SJCRH30 (cell line): ENCODE measurements at regions not wholly inside any gene's neighbourhood (a gene's known extent, or its start where the extent isn't known, plus 50 kb on each side); places are given as distances from the start of the nearest gene placed in this dataset.

Experiments used
- DNase-seq, 2 experiments: peaks; one replicate each; pipeline ENCODE4 v3.0.0-alpha.2; 2015 to 2020
- H3K27ac ChIP-seq: fragments of 250-450 bp; sonication (Bioruptor Pico); 2 replicates; pipeline ENCODE4 v1.5.1; 2020; ENCODE audit warnings: mild to moderate bottlenecking, moderate library complexity
- H3K27me3 ChIP-seq: fragments of 250-450 bp; sonication (Bioruptor Pico); 2 replicates; pipeline ENCODE4 v1.5.1; 2020; ENCODE audit warnings: mild to moderate bottlenecking, moderate library complexity
- H3K36me3 ChIP-seq: fragments of 250-450 bp; sonication (Bioruptor Pico); 2 replicates; pipeline ENCODE4 v1.5.1; 2020; ENCODE audit warnings: mild to moderate bottlenecking, moderate library complexity
- H3K4me1 ChIP-seq: fragments of 250-450 bp; sonication (Bioruptor Pico); 2 replicates; pipeline ENCODE4 v1.5.1; 2020; ENCODE audit warnings: mild to moderate bottlenecking, moderate library complexity
- H3K4me3 ChIP-seq: fragments of 250-450 bp; sonication (Bioruptor Pico); 2 replicates; pipeline ENCODE4 v1.5.1; 2020; ENCODE audit warnings: mild to moderate bottlenecking, moderate library complexity
- H3K9me3 ChIP-seq: fragments of 250-450 bp; sonication (Bioruptor Pico); replicated peaks from 2 replicates; pipeline ENCODE4 v1.5.1; 2020; ENCODE audit warnings: mild to moderate bottlenecking, moderate library complexity

DNA sequence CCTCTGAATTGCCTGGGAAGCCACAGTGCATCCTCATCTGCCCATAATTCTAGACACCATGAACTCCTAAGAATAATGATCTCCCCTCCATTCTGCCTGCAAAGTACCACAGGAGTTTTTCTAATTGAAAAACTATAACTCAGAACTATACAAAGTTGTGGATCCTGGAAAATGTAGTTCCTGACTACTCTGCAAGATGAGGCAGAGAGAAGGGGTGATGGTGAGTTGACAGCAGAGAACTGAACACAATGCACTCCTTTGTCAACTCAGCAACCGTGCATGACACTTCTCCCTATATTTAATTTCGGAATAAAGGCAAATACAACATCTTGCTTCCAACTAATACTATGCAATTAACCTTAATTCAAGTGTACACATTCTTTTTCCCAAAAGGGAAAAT, 471.1 kb upstream of the FAM98A start:
- Histone ChIP-seq H3K4me1 (no peaks in the 10 kb centered on the region), H3K27me3 (no peaks in the 10 kb centered on the region), H3K36me3 (no peaks in the 10 kb centered on the region), H3K27ac (no peak overlapping the region), H3K4me3 (no peak overlapping the region), H3K9me3 (0 out of 2 replicates have a peak, but pooled peaks cover 3% of the 10 kb centered on the region)
- DNase-seq: no peak

DNA sequence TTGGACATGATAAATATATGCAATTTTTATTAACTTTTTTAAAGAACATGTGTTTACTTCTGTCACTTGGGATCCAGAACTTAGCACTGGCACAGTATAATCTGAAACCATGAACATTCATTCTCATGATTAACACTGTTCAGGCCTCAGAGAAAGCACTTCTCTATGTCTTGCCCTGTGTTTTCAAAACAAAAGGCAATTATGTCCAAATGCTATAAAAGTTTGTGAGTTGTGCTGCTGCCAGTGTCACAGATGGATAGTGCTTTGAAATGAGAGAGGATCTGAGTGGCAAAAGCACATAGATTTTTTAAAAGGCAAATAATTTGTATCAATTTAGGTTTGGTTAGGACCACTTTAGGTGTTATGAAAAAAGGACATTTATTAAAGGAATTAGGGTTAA, 470.5 kb upstream of the FAM98A start:
- DNase-seq: no peak
- Histone ChIP-seq H3K36me3 (no peaks in the 10 kb centered on the region), H3K4me3 (no peak overlapping the region), H3K9me3 (0 out of 2 replicates have a peak, but pooled peaks cover 3% of the 10 kb centered on the region), H3K27me3 (no peaks in the 10 kb centered on the region), H3K4me1 (no peaks in the 10 kb centered on the region), H3K27ac (no peak overlapping the region)

DNA sequence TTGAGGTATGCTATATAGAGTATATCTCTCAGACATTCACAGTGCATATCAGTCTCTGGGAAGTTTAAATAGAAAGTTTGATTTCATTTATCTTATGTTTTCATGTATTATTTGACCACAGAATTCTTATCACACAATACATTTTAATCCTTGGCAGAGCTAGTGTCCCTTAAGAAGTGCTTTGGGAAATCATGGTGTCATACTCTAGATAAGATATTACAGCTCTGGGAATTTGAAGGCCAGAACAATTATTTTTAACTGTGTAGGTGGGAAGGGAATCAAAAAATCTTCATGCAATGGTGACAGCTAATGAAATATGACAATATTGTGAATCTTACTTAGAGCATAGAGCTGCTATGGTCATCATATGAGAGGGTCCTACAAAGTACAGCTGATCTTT, 451.3 kb upstream of the FAM98A start:
- no peaks in the 10 kb centered on the region for H3K9me3 ChIP-seq

DNA sequence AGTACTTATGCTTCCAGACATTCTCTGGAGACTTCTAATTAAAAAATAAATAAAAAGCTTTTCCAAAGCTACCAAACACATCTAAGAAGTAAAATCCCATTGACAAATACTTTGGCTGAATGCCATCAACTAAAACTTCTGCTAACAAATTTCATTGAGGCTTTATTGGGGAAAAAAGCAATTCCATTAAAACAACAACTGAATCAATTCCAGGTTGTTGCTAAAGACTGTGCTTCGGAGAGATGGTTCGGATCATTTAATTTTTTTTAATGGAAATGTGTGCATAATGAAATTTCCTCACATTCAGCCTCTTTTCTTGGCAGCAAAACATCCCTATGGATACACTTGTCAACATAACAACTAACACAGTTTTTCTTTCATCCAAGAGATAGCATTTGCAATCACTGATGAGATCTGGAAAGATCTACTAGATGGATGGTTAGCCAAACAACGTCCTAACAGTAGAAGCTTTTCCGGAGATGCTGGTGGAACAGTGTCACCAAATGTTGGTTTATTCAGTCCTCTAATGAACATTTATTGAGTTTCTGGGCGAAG, 446.1 kb upstream of the FAM98A start:
- H3K4me1 ChIP-seq: no peaks in the 10 kb centered on the region
- no peaks in the 10 kb centered on the region for H3K36me3 ChIP-seq
- no peak for DNase-seq
- no peak overlapping the region for H3K27ac ChIP-seq
- H3K27me3 ChIP-seq: no peaks in the 10 kb centered on the region; the same call in 1 of the 2 replicates
- no peaks in the 10 kb centered on the region for H3K9me3 ChIP-seq
- no peak overlapping the region for H3K4me3 ChIP-seq

More for the DNA sequence above, 451.3 kb upstream of the FAM98A start:
- no peaks in the 10 kb centered on the region for H3K4me1 ChIP-seq
- H3K36me3 ChIP-seq: no peaks in the 10 kb centered on the region
- no peaks in the 10 kb centered on the region for H3K27me3 ChIP-seq
- no peak for DNase-seq
- H3K27ac ChIP-seq: no peak overlapping the region
- H3K4me3 ChIP-seq: no peak overlapping the region

DNA sequence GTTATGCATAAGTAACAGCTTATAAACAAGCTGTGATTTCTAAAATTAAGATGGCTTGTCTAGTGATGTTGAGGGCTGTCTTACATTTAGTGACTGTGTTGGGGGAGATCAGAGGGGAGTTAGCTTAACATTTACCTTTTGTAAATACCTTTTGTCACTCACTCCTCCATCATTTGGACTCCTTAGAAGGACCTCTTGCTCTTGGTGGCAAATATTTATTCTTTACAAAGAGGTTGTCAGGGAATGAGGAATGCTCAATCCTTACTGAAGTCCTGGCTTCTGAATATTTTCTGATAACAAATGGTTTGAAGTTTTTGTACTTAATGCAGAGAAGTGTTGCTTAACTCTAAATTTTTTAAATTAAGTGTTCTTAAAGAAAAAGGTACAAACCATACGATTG, 438.8 kb upstream of the FAM98A start:
- Histone ChIP-seq H3K27ac (no peak overlapping the region), H3K36me3 (no peaks in the 10 kb centered on the region), H3K4me1 (0 out of 2 replicates have a peak, but pooled peaks cover 3% of the 10 kb centered on the region), H3K9me3 (no peaks in the 10 kb centered on the region), H3K27me3 (no peaks in the 10 kb centered on the region; the same call in 1 of the 2 replicates), H3K4me3 (no peak overlapping the region)
- DNase-seq: no peak

DNA sequence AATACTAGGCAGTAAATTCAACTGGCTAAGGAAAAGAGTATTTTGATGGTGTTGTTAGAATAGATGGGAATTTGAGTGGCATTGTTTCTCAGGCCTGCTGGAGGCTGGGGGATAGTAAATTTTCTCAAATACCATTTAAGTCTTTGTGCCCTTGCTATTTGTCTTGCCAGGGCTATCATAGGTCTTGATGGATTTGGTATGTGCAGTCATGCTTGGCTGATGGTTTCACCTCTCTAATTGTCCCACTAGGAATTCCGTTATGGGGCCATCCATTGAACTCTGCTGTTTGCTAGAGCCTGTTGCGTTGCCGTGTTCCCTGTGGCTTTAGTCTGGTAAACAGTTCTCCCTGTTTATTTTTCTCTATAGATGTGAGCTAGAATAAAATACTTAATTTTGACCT, 438.1 kb upstream of the FAM98A start:
- Histone ChIP-seq H3K4me3 (no peak overlapping the region), H3K4me1 (0 out of 2 replicates have a peak, but pooled peaks cover 3% of the 10 kb centered on the region), H3K27me3 (no peaks in the 10 kb centered on the region; the same call in 1 of the 2 replicates), H3K36me3 (no peaks in the 10 kb centered on the region), H3K27ac (no peak overlapping the region), H3K9me3 (no peaks in the 10 kb centered on the region)
- DNase-seq: no peak

DNA sequence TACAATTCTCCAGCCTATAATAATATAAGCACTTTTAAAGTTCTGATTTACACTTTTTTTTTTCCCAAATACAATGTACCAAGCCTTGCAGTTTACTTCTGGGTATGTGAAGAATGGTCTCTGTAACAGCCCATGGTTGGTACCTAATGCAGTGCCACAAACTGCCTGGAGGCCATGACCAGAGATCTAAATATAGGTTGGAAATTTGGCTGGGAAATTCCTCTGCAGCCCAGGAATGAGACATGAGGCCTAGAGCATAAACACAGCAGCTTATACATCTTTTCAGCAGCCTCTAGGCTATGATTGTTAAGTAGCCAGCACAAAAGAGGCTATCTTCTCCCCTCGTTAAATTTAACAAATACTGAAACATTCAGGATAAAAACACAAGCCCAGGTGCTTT, 432.0 kb upstream of the FAM98A start:
- peak; percentile 11 to 27 for DNase-seq

DNA sequence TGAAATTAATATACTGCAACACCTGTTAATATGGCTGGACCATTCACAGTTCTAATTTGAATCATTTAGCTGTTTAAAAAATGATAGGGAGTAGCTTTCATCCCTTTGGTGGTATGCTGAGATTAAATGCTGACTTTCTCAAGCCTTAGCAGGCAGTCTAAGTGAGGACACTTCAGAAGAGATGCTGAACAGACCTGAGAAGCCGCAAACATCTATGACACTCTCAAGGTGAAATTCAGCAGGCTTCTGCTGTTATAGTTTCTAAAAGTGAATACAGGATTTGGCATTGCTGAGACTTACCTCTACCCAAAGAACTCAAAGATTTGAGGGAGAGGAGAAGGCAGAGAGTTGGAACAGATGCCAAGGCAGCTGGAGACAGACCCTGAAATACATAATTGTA, 431.2 kb upstream of the FAM98A start:
- Histone ChIP-seq H3K4me1 (no peaks in the 10 kb centered on the region; the same call in 1 of the 2 replicates), H3K27ac (no peak overlapping the region), H3K9me3 (no peaks in the 10 kb centered on the region), H3K36me3 (no peaks in the 10 kb centered on the region), H3K4me3 (no peak overlapping the region), H3K27me3 (no peaks in the 10 kb centered on the region)
- DNase-seq: no peak

More for the DNA sequence above, 432.0 kb upstream of the FAM98A start:
- H3K27ac ChIP-seq: no peak overlapping the region
- H3K4me1 ChIP-seq: peaks cover 3% of the 10 kb centered on the region; the same call in 1 of the 2 replicates
- H3K27me3 ChIP-seq: no peaks in the 10 kb centered on the region
- H3K9me3 ChIP-seq: no peaks in the 10 kb centered on the region
- H3K4me3 ChIP-seq: no peak overlapping the region
- H3K36me3 ChIP-seq: no peaks in the 10 kb centered on the region

DNA sequence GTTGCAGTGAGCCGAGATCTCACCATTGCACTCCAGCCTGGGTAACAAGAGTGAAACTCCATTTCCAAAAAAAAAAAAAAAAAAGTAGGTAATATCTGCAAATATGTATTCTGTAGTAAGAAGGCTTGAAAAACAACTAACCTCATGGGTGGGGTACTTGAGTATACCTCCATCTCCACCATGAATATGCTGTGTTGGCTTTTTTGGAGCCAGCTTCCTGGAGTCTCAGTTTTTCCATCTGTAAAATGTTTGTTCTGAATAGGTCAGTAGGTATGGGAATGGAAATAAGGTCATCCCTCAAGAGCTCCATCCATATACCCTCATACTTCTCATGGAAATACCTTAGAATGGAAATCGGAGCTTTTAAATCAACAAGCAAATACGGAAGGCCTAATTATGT, 430.0 kb upstream of the FAM98A start:
- Histone ChIP-seq H3K4me1 (no peaks in the 10 kb centered on the region; the same call in 1 of the 2 replicates), H3K9me3 (no peaks in the 10 kb centered on the region), H3K27ac (no peak overlapping the region), H3K27me3 (no peaks in the 10 kb centered on the region), H3K36me3 (no peaks in the 10 kb centered on the region), H3K4me3 (no peak overlapping the region)
- no peak for DNase-seq

DNA sequence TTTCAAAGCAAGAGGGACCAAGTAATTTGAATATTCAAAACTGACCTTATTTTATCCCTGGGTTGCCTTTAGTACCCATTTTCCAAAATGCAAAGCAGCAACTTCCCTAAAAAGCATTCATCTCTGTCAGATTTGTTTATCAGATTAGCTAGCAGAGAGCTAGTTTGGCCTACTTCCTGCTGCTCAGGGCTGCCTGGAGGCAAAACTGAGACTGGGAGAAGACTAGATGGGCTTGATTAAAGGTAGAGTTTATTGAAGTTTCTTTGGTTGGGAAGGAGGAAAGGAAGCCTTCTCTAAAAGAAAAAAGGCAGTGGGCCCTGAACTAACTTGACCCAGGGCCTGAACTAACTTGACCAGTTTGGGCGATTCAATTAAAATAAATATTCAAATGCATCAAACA, 426.1 kb upstream of the FAM98A start:
- no peak for DNase-seq
- no peaks in the 10 kb centered on the region for H3K4me1 ChIP-seq
- H3K27ac ChIP-seq: no peak overlapping the region
- H3K27me3 ChIP-seq: no peaks in the 10 kb centered on the region
- no peaks in the 10 kb centered on the region for H3K9me3 ChIP-seq
- H3K36me3 ChIP-seq: no peaks in the 10 kb centered on the region
- no peak overlapping the region for H3K4me3 ChIP-seq

DNA sequence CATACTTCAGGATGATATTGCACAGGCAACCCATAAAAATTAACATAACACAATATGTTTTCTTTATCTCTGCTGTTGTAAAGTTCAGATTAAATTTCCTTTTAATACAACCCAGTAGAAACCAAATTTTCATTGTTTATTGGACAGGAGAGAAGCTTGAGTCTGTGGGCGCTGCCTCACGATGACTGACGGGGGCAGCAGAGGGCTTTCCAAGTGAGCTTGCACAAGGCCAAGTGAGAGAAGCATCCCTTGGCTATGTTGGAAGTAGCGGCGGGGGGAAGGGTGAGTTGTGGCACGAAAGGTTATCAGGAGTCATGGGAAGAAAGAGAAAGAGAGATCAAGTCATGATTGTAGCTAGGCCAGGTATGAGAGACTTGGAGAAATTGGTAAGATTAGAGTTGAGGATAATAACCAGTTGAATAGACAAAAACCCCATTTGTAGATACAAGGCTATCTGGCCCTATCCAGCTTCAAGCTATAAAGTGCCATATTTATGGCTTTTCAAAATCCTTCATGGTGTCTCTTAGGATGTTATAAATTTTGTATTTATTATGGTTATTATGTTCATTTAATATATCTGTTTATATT, 413.7 kb upstream of the FAM98A start:
- Histone ChIP-seq H3K4me1 (no peaks in the 10 kb centered on the region), H3K36me3 (no peaks in the 10 kb centered on the region)
- DNase-seq: peak; percentile 71 to 83

DNA sequence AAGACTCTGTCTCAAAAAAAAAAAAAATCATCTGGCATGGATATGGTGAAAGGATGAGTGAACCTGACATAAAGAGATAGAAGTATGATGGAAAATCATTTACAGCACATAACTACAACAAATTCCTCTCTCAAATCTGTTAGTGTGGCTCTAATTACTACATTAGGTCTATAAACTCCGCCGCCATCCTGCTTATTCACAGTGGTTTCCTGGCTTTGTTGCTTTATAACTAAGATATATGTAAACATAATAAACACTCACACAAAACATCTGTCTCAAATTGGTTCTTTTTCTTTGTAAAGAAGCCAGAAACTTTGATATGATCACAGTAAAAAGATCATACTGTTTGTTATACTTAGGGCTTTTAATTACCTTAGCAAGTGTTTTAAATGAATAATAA, 412.6 kb upstream of the FAM98A start:
- H3K4me1 ChIP-seq: no peaks in the 10 kb centered on the region
- DNase-seq: no peak

More for the DNA sequence above, 413.7 kb upstream of the FAM98A start:
- no peak overlapping the region for H3K4me3 ChIP-seq
- no peaks in the 10 kb centered on the region for H3K27me3 ChIP-seq
- no peak overlapping the region for H3K27ac ChIP-seq
- no peaks in the 10 kb centered on the region for H3K9me3 ChIP-seq

DNA sequence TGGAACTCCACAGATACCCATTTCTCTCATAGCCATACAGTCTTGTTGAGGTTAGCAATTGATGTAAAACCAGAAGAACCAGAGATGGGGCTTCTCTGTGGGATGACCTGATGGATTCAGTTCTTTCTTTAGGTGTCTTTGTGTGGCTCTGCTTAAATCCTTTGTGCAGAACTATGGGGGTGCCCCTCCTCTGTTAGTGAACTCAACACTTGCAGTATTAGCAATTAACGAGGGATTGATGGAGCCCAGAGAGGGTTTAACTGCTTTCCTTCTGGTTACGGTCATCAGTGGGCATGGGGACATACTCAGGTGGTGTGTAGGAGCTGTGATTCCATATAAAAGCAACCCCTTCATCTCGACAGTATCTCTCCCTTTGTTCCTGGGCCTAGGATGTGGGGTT, 406.8 kb upstream of the FAM98A start:
- no peak overlapping the region for H3K4me3 ChIP-seq
- H3K27me3 ChIP-seq: no peaks in the 10 kb centered on the region
- no peaks in the 10 kb centered on the region for H3K9me3 ChIP-seq
- no peaks in the 10 kb centered on the region for H3K36me3 ChIP-seq
- no peak for DNase-seq
- H3K27ac ChIP-seq: no peak overlapping the region
- H3K4me1 ChIP-seq: no peaks in the 10 kb centered on the region

More for the DNA sequence above, 412.6 kb upstream of the FAM98A start:
- no peaks in the 10 kb centered on the region for H3K27me3 ChIP-seq
- H3K27ac ChIP-seq: no peak overlapping the region
- H3K36me3 ChIP-seq: no peaks in the 10 kb centered on the region
- no peaks in the 10 kb centered on the region for H3K9me3 ChIP-seq
- H3K4me3 ChIP-seq: no peak overlapping the region

DNA sequence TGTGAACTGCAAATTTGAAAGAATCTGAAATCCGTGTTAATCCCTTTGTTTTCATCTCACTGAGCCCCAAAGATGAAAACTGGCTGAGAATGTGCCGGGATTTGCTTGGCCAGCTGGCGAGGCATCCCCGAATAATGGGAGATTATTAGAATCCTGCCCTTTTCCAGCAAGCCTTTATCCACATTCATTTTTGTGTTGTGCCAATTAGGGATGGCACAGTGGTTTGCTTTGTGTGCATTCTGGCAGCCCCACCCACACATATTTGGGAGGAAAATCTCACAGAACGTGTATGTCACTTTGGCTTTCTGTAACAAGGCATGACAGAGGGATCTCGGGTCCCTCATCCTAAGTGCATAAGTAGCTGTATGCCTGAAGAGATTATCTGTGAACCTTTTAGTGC, 405.8 kb upstream of the FAM98A start:
- H3K4me1 ChIP-seq: no peaks in the 10 kb centered on the region
- no peak overlapping the region for H3K4me3 ChIP-seq
- DNase-seq: no peak
- no peaks in the 10 kb centered on the region for H3K36me3 ChIP-seq
- no peaks in the 10 kb centered on the region for H3K27me3 ChIP-seq
- H3K27ac ChIP-seq: no peak overlapping the region
- no peaks in the 10 kb centered on the region for H3K9me3 ChIP-seq

DNA sequence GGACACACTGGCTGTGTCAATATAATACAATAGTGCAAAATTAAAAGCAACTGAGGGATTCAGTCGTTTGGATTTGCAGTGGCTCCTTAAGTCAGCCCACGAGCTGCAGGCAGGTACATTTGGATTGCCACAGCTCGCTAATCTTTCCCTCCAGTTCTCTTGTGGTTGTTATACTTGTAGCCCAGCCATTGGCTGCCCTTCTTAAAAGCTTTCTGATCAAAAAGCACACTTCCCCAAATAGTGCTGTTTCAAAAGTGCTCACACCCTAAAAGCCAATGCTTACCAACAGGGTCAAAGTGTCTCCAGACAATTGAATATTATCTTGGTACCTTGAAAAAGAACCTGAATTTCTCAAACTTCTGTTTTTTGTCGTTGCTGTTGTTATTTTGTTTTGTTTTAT, 404.7 kb upstream of the FAM98A start:
- DNase-seq: no peak
- Histone ChIP-seq H3K4me3 (no peak overlapping the region), H3K4me1 (no peaks in the 10 kb centered on the region), H3K9me3 (no peaks in the 10 kb centered on the region), H3K27ac (no peak overlapping the region), H3K36me3 (no peaks in the 10 kb centered on the region), H3K27me3 (no peaks in the 10 kb centered on the region)

DNA sequence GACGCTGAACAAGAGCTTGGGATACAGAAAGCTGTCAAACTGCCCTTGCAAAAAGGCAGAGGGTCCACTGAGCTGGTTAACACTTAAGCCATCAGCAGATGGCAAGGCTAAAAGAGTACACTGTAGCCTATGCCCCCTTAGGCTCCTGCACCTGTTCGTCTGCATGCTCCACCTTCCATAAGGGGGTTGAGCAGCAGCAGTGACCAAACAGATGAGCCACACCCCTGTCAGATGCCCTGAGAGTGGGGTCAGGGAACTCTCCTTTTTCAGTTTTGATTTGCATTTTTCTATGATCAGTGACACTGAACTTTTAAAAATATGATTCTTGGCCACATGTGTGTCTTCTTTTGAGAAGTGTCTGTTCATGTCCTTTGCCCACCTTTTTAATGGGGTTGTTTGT, 402.5 kb upstream of the FAM98A start:
- DNase-seq: no peak
- no peak overlapping the region for H3K27ac ChIP-seq

More for the DNA sequence above, 402.5 kb upstream of the FAM98A start:
- Histone ChIP-seq H3K27me3 (no peaks in the 10 kb centered on the region), H3K9me3 (no peaks in the 10 kb centered on the region), H3K36me3 (no peaks in the 10 kb centered on the region), H3K4me3 (no peak overlapping the region), H3K4me1 (no peaks in the 10 kb centered on the region)
